Stimulated activated CD8-positive, alpha-beta memory T cell treated with anti-CD3 and anti-CD28 coated beads, Interleukin-7, amount 100 ng/mL, for 1 hour (primary cell): ENCODE measurements at regions not wholly inside any gene's neighbourhood (a gene's known extent, or its start where the extent isn't known, plus 50 kb on each side); places are given as distances from the start of the nearest gene placed in this dataset.

ENCODE experiments used
- DNase-seq, 2 donors: peaks; one replicate each; pipeline ENCODE4 v3.0.0-alpha.2; 2020; ENCODE audit warnings: low read depth in 2 of 2

- DNase-seq, result no peak
These were observed 203.6 kb upstream of the UBASH3B start for GRCh38 chr11:122451911-122452310.

GRCh38 chr11:122441666-122442035 is 213.9 kb upstream of the UBASH3B start:
- no peak for DNase-seq

- no peak for DNase-seq
These were observed 214.5 kb upstream of the UBASH3B start for GRCh38 chr11:122440811-122441665.

GRCh38 chr11:122439866-122440810 is 215.4 kb upstream of the UBASH3B start:
- no peak for DNase-seq

GRCh38 chr11:122436188-122436555 is 219.3 kb upstream of the UBASH3B start:
- no peak for DNase-seq

GRCh38 chr11:122435540-122436187 is 219.9 kb upstream of the UBASH3B start:
- no peak for DNase-seq

GRCh38 chr11:122434786-122435185 is 220.7 kb upstream of the UBASH3B start:
- no peak for DNase-seq

- no peak for DNase-seq
These were observed 225.0 kb upstream of the UBASH3B start for GRCh38 chr11:122430490-122430889.

GRCh38 chr11:122426073-122426472 is 229.4 kb upstream of the UBASH3B start:
- no peak for DNase-seq

- no peak for DNase-seq
These were observed 230.9 kb upstream of the UBASH3B start for GRCh38 chr11:122424636-122425035.

GRCh38 chr11:122423886-122424285 is 231.6 kb upstream of the UBASH3B start:
- DNase-seq, result no peak

- DNase-seq, result no peak
These were observed 232.2 kb upstream of the UBASH3B start for GRCh38 chr11:122423273-122423672.

GRCh38 chr11:122422682-122423081 is 232.8 kb upstream of the UBASH3B start:
- DNase-seq, result no peak

- no peak for DNase-seq
These were observed 233.8 kb upstream of the UBASH3B start for GRCh38 chr11:122421702-122422101.

GRCh38 chr11:122418032-122418431 is 237.5 kb upstream of the UBASH3B start:
- no peak for DNase-seq

GRCh38 chr11:122414406-122415018 is 241.0 kb upstream of the UBASH3B start:
- DNase-seq, result no peak

- no peak for DNase-seq
These were observed 241.8 kb upstream of the UBASH3B start for GRCh38 chr11:122413677-122414076.

GRCh38 chr11:122412581-122412980 is 242.9 kb upstream of the UBASH3B start:
- DNase-seq, result no peak

- no peak for DNase-seq
These were observed 249.1 kb upstream of the UBASH3B start for GRCh38 chr11:122406466-122406865.

- DNase-seq, result no peak
These were observed 249.8 kb upstream of the UBASH3B start for GRCh38 chr11:122405547-122406341.

- no peak for DNase-seq
These were observed 251.0 kb upstream of the UBASH3B start for GRCh38 chr11:122404571-122404970.
